ENCODE measurements at regions not wholly inside any gene's neighbourhood (a gene's known extent, or its start where the extent isn't known, plus 50 kb on each side); places are given as distances from the start of the nearest gene placed in this dataset.
"Not testable (repeated sequence)": the region's sequence is repeated elsewhere in the genome, so short reads cannot be mapped to it uniquely, and the experiment has no call there.

GRCh38 chr13:81194362-81194761, 853.4 kb upstream of the SPRY2 start:
- no peak for DNase-seq

DNA sequence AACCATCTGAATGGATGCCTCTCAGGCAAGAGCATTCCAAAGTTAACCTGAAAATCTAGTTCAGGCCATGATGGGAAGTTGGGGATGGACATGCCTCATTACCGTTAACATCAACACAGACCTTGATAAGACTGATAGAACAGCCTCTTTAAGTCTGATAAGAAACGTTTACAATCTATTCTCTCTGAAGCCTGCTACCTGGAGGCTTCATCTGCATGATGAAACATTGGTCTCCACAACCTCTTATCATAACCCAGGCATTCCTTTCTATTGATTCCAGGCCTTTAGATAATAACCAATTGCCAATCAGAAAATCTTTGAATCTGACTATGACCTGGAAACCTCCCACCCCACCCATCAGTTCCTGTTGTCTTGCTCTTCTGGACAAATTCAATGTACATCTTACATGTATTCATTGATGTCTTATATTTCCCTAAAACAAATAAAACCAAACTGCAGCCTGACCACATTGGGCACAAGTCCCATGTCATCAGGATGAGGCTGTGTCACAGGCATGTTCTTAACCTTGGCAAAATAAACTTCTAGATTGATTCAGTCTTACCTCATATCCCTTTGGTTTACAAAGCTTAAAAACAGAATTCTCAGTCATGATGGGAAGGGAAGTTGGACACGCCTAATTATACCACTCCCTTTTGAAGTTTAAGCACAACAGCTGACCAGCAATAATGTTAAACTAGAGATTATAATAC, 843.8 kb upstream of the SPRY2 start:
- no peak for DNase-seq

- no peak for DNase-seq
Measured at GRCh38 chr13:81172603-81173002, 831.7 kb upstream of the SPRY2 start.

DNA sequence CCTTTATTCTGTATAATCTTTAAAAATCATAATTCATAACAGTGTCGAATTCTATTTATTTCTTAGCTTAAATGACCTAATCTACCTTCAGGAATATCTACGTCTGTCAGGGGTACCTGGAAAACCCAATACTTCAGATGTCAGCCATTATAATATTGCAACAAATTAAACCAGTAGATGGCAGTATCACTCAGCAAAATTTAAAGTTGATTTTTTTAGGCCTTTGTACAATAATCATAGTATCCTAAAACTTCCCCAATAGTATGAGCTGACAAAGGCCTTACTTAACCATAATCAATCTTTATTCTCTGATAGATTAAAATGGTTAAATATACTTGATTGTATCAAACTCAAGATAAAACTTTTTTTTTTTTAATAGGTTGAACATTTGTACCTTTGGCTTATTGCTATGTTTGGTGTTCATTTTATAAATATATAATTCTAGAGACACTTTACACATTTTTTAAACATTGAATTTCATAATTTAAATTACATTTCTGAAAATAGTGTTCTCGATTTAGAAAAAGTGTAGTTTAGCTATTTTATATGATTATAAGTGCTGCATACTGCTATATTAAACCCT, 830.2 kb upstream of the SPRY2 start:
- DNase-seq, result peak; percentile 8

DNA sequence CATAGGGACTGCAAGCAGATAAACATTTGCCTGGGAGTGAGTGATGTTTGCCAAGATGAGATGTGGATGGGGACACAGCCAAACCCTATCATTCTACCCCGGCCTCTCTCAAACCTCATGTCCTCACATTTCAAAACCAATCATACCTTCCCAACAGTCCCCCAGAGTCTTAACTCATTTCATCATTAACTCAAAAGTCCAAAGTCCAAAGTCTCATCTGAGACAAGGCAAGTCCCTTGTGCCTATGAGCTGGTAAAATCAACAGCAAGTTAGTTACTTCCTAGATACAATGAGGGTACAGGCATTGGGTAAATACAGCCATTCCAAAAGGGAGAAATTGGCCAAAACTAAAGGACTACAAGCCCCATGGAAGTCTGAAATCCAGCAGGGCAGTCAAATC, 822.9 kb upstream of the SPRY2 start:
- not testable (repeated sequence) for DNase-seq

GRCh38 chr13:81153478-81153877, 812.6 kb upstream of the SPRY2 start:
- DNase-seq, result no peak

GRCh38 chr13:81148822-81149221, 807.9 kb upstream of the SPRY2 start:
- no peak for DNase-seq

DNA sequence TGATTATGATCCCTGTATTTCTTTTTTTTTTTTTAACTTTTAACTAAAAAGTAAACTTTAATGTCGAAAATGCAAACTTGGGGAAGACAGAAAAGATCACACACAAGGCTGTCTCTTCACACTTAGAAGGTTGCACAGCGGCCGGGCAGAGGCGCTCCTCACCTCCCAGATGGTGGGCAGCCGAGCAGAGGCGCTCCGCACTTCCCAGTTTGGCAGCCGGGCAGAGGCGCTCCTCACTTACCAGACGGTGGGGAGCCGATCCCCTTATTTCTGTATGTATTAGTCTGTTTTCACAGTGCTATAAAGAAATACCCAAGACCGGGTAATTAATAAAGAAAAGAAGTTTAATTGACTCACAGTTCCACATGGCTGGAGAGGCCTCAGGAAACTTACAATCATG, 805.6 kb upstream of the SPRY2 start:
- not testable (repeated sequence) for DNase-seq

DNA sequence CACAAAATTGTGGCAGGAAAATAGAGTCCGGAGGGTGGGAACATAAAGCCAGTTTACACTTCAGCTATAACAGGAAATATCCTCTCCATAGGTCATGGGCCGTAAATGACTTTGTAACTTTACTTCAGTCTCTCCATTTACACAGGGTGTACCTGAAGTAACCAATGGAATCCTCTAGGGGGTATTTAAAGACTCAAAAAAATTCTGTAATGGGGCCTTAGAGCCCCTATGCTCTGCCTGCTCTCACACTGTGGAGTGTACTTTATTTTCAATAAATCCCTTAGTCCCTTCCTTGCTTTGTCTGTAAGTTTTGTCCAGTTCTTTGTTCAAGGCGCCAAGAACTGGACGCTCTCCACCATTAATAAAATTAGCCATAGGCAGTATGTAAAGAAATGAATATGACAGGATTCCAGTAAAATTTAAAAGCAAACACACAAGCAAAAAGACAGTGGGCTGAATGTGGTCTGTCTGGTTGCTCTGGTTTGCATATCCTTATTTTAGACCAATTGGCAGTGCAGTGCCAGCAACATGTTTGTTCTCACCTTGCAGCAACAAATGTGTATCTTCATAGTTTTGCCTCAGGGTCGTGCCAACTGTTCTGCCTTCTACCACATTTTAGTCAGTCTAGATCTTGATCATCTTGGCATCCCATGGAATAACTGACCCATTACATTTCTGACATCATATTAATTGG, 801.5 kb upstream of the SPRY2 start:
- DNase-seq, result no peak

- no peak for DNase-seq
Measured at GRCh38 chr13:81140675-81141074, 799.7 kb upstream of the SPRY2 start.

DNA sequence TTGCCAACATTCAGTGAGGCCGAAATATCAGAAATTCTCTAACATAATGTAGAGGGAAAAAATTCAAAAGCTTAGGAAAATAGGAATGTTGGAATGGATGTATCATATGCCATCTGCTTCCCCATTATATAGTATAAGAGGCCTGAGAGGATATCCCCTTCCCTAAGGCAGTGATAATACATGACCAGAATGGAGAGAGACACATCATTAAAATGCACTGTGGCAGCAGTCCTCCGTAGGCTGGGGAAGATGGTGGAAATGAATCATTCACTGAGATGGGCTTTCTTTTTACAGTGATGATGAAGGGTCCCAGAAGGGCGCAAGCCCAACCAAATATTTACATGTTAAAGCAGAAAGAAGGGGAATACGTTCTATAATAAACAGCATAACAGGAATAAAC, 799.1 kb upstream of the SPRY2 start:
- DNase-seq, result no peak

DNA sequence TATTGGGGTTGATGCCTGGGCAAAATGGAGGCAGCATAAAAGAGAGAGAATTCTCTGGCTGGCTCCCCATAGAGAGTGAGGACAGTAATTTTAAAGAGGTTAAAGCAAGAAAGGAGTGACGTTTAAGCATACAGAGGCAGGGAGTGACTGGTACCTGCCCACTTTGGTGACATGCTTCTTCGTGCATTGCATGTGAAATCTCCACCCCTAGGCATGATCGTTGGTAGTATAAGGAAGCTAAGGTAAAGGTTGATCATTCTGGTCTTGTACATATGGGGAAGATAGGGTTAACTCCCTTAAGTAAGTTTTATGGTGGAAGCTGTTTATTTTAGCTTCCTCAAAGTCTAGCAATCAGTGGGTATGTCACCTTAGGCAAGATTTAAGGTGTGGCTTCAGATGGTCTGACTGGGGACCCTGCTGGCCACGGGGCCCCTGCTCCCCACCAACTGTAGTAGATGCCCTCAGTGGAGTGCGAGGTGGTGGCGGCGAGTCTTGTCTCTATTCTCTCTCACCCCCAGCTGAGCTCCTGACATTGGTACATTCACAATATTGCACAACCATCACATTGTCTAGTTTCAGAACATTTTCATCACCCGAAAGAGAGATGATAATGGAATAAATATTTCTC, 797.5 kb upstream of the SPRY2 start:
- no peak for DNase-seq

DNA sequence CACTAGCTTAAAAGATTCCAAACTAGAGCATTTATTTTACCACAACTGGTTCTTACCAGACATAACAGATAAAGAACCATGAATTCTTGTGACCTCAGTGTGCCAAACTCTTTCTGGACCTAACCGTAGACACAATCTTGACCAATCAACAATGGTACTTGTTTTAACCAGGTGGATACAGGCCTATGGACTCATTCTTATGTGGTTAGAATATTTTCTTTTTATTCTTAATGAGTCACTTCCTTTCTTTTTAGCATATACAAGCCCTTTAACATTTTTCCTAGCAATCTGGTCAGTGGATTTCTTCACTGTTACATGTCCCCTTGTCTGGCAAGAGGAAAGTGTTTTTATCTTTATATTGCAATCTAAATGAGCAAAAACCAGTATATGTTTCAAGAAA, 792.1 kb upstream of the SPRY2 start:
- DNase-seq, result no peak

DNA sequence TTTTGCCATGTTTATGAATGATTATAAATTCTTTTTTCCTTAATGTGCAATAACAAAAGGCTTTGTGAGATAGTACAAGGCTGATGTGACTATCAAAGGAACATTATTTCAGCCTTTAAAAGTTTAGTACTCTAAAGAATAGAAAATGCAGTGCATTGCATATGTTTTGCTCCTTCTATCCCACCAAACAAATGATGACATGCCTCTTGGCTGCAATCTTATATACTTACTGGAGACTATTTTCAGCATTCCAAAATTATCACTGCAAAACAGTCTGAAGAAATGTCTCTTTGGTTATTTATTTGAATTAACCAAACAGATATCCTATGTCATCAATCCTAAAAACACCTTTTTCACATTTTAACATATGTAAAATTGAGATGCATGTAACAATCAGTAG, 776.5 kb upstream of the SPRY2 start:
- no peak for DNase-seq

- DNase-seq, result no peak
Measured at GRCh38 chr13:81116461-81117282, 775.7 kb upstream of the SPRY2 start.

DNA sequence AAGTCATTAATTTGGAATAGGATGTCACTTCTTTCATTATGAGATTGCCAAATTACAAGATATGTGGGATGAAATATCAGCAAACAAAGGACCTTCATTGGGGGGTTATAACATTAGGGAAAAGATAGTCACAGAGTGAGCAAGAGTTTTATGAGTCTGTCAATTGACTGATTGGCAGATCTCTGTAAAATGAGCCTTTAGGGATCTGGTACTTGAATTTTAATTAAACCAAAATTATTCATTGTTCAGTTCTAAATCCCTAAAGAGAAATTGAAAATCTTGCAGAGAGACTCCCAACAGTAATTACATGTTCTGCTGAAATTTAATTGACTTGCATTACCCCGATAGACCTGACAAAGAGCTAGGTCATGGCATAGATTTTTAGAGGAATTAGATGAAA, 768.1 kb upstream of the SPRY2 start:
- no peak for DNase-seq

DNA sequence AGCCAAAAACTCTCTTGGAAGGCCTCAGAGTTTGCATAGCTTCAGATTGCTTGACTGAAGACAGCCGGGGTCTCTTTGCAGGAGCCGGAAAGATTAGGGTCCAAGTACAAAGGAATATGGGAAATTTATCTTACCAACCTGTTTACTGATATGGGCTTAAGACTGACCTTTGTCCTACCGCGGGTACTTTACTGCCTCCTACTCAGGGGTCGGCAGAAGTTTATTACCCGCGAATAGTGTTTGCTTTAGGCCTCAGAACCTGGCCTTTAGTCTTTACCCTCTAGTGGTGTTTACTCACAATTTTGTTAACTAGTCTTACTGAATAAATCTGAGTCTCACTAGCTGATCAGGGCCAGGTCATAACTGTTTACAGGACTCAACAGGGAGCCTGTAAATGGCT, 765.4 kb upstream of the SPRY2 start:
- no peak for DNase-seq

DNA sequence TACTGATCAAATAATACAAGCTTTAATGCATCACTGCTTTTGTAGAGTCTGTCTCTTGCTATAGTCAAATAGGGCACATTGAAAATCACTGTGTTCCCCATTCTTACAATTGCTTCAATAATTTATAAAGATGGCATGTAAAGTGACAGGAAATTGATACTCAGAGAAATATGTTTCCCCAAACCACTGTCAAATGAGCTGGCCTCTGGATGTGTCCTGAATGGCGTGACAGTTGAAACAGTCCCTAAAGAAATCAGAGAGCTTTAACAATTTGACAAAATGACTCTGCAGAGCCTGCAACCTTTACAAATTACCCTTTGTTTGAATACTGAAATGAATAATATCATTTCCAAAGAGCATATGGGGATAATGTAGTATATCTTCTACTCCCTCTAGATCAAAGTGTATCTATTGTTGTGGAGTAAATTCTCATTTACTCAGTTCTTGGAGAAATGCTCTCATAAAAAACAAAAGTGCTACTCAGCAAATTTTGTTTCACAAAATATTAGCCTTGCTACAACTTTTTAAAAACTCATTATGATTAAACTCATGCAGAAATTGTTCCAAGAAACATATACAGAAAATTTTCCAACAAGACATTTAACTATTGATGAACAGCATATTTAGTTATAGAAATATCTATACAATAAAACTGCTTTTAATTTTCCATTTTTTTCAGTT, 763.2 kb upstream of the SPRY2 start:
- DNase-seq, result no peak

DNA sequence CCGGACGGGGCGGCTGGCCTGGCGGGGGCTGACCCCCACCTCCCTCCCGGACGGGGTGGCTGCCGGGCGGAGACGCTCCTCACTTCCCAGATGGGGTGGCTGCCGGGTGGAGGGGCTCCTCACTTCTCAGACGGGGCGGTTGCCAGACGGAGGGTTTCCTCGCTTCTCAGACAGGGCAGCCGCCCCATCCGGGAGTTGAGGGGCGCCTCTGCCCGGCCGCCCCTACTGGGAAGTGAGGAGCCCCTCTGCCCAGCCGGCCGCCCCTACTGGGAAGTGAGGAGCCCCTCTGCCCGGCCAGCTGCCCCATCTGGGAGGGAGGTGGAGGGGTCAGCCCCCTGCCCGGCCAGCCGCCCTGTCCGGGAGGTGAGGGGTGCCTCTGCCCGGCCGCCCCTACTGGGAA, 761.1 kb upstream of the SPRY2 start:
- DNase-seq, result not testable (repeated sequence)

GRCh38 chr13:81089371-81090157, 748.6 kb upstream of the SPRY2 start:
- DNase-seq, result no peak

GRCh38 chr13:81080911-81081454, 740.1 kb upstream of the SPRY2 start:
- no peak for DNase-seq
